ENCODE measurements at regions not wholly inside any gene's neighbourhood (a gene's known extent, or its start where the extent isn't known, plus 50 kb on each side); places are given as distances from the start of the nearest gene placed in this dataset.
"Not testable (repeated sequence)": the region's sequence is repeated elsewhere in the genome, so short reads cannot be mapped to it uniquely, and the experiment has no call there.

DNA sequence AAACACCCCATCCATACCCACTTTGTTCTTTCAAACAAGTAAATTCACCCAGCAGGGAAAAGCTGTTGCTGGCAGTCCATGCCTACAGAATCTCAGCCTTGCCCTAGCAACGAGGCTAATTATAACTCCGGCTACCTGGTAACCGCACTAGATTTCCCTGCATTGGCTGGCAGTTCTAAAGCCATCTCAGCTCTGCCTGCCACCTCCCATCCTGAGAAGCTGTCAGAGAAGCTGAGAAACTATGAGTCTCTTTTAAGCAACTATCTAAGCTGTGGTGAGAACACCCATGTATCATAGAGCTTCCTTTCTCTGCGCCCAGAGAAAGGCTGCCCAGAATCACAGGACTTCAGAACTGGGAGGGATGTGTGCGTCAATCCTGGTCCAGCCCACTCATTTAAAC, 126.5 kb upstream of the NBPF9 start:
- DNase-seq (ENCODE audit: low read depth in 2 of 2) = not testable (repeated sequence)

DNA sequence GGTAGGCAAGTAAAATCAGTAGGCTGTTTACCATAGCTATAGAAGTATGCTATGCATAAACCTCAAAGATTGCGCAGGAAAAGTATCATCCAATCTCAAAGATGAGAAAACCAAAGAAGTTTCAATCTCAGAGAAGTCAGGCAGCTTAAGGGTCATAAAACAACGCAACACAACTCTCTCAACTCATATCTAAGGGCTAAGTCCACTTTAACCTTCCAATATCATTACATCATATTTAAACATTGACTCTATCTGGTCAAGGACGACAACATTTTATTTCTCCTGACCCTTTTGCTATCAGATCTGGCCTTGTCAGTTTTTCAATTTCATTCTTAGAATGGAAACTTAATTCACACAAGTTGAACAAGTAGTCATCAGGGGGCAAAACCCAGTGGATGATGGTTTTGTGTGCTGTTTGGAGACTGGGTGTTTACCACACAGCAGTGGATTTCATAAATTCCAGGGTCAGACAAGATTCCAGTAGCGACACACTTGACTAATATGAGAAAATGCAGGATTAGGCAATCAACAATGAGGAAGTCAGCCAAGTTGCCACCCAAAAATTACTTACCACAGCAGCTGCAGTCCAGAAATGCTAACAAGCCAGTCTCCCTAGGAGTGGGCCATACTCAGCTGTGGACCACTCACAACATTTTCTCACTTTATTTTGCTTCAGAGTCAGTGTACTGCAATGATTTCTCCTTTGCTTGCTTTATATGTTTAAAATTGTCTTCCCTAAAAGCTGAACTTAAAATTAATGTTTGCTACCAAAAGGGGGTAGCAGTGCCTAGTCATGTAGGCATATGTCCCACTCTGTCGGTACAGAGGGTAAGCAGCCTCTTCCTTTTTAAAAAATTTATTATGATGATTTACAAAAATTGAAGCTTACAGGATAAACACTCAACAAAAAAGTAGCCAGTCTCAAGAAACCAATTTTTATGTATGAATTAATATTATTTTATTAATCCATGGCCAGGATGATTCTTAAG, 131.9 kb upstream of the NBPF9 start:
- not testable (repeated sequence) for DNase-seq (ENCODE audit: low read depth in 2 of 2)

DNA sequence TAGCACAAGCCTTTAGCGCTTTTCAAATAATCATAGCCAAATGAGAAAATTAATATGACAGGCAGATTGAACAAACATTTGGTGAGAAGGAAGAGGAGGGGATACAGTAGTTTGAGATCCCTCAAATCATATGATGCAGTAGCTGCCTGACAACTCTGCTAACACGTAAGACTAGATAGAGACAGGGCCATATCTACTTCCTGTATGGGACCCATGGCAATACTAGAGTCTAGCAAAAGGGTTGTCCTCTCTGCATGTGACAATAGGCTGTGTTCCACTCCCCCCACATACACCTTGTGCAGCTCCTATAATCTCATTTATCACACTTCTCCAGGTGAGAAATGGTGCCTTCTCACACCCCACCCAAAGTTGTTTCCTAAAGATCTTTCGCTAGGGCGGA, 134.2 kb upstream of the NBPF9 start:
- DNase-seq (ENCODE audit: low read depth in 2 of 2) = not testable (repeated sequence)

DNA sequence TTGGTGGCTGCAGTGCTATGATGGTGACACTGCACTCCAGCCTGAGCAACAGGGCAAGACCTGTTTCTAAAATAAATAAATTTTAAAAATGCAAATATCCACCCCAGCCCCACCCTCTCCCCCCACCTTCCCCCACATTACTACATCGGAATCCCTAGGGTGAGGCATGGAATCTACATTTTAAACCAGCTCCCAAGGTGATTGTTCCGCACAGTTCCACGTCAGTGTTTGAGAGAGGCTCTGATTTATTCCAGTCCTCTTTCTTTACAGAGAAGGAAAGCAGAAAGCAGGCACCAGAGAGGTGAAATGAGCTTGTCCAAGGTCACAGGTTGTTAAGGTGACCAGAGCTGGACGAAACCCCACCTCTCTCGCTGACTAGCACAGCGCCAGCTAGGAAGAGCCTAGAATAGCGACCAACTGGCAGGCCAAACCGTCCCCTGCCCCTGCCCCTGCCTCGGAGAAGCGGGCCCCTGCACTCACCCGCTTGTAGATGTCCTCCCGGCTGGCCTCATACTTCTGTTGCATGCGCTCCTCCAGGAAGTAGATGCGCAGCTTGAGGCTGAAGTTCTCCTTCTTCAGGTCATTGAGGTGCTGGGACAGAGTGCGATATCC, 136.7 kb upstream of the NBPF9 start:
- not testable (repeated sequence) for DNase-seq (ENCODE audit: low read depth in 2 of 2)

DNA sequence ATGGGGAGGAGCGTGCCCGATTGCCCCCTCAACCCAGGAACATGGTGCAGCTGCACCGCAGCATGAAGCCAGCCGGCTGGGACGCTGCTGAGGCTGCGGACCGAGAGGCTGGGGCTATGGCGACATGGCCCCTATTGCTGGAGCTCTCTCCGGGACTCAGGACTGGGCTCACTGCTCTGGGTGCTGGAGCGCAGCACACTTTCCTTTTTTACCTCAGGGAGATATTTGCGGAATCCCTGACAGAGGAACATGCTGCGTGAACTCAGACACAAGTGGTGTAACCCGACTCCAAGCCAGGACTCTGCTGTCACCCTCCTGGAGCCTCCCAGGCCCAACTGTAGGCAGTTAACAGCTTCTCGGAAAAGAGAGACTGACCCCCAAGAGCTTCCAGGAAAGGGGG, 137.2 kb upstream of the NBPF9 start:
- not testable (repeated sequence) for DNase-seq (ENCODE audit: low read depth in 2 of 2)

DNA sequence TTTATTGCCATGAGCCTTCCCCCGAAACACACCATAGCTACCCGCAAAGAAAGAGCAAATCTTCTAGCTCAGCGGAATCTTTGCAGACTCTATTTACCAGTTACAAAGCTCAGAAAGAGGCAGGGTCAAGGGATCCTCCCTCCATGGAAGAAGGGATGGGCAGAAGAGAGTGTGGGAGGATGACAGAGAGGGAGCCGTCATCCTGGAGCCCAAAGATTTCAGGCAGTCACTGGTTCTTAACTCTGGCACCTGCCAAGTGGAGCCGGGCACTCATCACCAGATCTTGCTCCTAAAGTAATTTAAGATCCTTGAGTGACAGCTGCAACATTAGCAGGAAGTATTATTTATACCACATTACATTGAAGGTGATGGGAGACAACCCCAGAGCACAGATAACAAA, 137.9 kb upstream of the NBPF9 start:
- DNase-seq (ENCODE audit: low read depth in 2 of 2) = not testable (repeated sequence)

DNA sequence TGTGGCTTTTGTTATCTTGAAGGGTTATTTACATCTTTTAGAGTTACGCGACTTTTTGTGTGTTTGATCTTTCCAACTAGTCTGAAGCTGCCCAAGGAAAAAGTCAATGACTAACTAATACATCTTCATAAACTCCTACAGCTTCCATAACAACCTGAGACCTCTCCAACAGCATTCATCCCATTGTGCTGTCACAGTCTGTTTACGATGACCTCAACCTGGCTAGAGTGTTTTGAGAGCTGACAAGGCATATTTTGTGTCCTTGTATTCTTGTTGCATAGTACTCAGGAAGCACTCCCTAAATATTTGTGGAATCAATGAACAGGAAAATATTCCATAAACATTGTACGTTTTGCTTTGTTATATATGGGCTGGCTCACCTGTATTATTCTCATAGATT, 140.2 kb upstream of the NBPF9 start:
- DNase-seq (ENCODE audit: low read depth in 2 of 2) = not testable (repeated sequence)

DNA sequence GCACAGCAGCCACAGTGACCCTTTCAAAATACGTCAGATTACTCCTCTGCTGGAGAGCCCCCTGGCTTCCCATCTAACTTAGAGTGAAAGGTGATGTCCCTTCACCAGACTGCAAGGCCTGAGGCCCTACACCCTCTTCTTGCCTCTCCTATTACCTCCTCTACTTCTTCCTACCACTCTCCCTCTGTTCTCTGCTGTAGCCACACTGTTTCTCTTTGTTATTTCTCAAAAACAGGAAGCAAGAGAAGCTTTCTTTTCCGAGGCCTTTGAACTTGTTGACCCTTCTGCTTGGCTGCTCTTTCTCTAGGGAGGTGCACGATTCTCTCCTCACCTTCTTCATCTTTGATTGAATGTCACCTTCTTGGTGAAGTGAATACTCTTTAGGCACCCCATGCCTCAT, 141.3 kb upstream of the NBPF9 start:
- not testable (repeated sequence) for DNase-seq (ENCODE audit: low read depth in 2 of 2)

DNA sequence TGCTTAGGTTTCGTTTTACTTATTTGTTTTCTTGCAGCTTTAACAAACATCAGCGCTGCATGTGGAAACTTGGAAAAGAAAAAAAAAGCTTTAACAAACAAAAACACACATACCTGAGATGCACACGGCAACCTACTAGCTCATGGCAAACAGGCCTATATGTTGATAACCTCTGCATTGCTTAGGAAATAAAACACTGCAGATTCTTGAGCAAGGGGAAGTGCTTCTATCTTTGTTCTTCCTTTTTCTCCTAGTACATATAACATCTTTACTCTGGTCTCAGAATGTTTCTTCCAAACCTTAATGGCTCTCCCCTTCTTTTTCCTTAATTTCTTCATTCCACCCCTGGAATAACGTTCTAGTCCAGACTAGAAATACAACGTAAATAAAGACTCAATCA, 142.9 kb upstream of the NBPF9 start:
- not testable (repeated sequence) for DNase-seq (ENCODE audit: low read depth in 2 of 2)

DNA sequence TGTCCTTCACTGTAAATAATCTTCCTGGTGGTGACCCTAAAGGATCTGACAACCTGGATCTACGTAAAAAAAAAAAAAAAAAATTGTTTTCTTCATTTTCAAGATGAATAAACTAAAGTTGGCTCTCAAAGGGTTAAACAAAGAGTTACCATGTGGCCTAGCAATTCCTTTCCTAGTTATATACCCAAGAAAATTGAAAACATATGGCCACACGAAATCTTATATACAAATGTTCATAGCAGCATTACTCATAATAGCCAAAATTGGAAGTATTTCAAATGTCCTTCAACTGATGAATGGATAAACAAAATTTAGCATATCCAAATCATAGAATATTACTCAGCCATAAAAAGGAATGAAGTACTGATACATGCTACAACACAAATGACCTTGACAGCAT, 145.3 kb upstream of the NBPF9 start:
- not testable (repeated sequence) for DNase-seq (ENCODE audit: low read depth in 2 of 2)

DNA sequence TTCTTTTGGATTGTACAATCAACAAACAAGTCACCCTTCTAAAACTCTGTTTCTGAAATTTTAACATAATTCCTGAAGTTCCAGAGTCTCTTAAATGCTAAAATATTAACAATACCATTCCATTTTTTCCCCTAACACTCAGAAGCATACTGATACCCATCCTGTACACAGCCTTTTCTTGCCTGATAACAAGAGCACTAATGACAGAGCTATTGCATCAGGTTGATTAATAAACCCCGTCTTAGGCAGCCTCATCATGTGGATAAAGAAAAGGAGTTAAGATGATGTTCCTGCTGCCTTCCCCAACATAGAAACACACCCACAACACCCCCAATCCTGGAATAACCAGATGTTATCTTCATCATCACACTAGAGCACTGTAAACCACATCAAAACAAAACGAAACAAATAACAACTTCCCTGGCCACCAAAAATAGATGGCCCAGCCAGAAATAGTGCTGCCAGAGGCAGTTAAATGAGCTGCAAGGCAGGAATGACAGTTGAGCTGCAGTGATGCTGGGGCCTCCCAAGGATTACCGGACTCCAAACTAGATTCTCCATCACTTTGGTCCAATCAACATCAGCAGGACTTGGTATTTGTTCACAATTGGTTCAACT, 146.6 kb upstream of the NBPF9 start:
- DNase-seq (ENCODE audit: low read depth in 2 of 2) = not testable (repeated sequence)

DNA sequence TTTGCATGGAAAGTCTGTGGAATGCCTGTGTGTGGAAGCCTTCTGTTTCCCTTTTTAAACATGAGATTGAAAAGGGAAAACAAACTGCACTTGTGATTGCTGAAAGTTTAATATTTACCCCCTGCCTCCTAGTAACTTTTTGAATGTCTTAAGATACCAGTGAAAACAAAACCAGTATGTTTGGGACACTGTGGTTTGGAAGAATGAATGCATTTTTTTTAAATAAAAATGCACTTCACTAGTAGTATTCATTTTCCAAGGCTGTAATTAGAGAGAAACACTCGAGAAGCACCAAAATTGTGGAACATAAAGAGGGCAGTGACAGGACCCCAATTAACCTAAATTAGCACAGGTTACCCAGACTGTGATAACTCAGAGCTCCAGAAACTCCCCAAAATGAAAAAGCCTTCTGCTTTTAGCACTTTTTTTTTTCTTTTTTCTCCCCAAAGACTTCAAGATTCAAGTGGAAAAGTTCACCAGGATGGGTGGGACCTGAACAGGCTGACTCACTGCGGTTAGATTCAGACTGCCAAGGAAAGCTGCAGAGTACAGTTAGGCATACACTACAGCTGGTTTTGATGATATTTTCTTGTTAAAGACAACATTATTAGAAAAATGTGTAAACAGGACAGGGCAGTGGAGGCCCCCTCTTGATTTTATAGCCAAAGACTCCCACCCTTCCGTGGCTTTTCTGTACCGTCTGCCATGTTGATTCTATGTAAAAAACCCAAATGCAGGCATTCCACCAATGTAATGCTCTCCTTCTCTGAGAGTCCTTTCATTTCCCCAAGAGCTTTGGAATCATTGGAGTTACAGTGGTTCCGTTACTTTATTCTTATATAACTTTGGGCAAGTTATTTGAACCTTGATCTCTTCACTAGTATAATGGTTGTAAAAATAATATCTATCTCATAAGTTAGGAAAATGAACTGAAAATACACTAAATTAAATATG, 151.8 kb upstream of the NBPF9 start:
- not testable (repeated sequence) for DNase-seq (ENCODE audit: low read depth in 2 of 2)

DNA sequence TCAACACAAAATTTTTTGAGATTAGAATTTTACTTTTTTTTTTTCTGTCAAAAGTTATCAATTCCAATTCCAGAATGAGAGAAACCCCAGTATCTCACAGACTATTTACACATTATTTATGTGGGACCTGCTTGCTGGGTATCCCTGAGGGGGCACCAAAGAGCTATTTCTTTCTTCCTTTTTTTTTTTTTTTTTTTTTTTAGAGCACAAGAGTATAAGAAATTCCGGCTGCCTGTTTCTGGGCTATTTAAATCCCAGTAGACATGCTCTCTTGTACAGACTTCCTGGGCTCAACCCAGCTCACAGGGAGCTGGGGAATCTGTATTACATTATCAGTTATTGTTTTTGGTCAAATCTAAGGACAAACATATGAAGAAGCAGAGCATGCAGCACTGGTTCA, 156.9 kb upstream of the NBPF9 start:
- not testable (repeated sequence) for DNase-seq (ENCODE audit: low read depth in 2 of 2)

DNA sequence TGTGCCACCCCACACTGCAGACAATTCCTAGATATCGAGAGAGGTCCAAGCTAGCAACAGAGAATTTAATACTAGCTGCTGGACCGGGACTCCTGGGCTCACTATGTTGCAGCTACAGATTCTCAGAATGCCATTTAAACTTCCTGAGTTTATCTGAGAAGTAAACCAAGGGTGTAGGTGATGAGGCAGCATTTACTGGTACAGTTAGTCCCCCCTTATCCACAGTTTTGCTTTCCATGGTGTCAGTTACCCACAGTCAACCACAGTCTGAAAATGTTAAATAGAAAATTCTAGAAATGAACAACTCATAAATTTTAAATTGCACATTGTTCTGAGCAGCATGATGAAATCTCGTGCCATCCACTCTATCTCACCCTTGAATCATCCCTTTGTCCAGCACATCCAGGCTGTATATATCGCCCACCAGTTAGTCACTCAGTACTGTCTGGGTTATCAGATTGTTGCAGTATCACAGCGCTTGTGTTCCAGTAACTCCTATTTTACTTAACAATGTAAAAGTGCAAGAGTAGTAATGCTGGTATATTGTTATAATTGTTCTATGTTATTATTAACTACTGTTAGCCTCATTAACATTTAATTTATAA, 157.5 kb upstream of the NBPF9 start:
- not testable (repeated sequence) for DNase-seq (ENCODE audit: low read depth in 2 of 2)

DNA sequence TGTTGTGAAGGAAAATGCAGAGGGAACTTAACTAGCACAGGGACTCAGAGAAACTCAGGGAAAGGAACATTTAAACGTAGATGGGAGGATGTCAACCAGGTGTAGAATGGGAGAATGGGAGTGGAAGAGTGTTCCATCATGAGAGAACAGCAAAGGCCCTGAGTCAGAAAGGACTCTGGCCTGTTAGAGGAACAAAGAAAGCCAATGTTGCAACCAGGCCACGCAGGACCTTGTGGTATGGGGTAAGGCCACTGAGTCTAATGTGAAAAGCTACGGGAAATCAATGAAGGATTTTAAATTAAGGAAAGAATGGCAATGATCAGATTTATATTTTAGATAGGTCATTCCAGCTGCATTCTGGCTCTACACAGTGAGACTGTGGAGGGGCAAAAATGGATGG, 163.9 kb upstream of the NBPF9 start:
- not testable (repeated sequence) for DNase-seq (ENCODE audit: low read depth in 2 of 2)

DNA sequence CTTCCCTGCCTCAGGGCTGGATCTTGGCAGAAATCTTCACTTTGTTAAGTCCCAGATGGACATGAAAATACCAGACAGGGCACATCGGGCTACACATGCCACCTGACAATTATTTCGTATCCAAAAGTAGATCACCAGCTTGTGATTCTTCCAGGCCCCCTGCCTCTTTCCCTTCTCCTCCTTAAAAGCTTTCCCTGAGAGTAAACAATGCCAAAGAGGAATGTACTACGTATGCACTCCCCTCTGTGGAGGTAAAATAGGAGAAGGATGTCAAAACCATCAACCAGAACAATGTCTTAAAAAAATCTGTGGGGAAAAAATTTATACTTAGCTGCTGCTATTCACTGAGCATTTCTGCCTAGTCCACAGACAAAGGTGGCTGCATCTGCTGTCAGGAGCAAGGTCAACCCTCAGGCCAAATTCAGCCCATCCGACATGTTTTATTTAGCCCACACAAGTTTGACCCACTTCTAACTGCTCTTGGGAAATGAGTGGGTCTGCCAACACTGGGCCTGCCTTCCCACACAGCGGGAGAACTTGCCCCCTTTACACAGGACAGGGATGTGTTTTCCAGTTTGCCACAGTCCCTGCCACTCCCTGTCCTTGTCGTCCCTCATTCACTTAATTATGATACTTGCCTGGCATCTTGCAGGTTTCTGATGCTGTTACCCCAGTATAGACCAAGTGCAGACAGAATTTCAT, 165.8 kb upstream of the NBPF9 start:
- DNase-seq (ENCODE audit: low read depth in 2 of 2) = not testable (repeated sequence)

DNA sequence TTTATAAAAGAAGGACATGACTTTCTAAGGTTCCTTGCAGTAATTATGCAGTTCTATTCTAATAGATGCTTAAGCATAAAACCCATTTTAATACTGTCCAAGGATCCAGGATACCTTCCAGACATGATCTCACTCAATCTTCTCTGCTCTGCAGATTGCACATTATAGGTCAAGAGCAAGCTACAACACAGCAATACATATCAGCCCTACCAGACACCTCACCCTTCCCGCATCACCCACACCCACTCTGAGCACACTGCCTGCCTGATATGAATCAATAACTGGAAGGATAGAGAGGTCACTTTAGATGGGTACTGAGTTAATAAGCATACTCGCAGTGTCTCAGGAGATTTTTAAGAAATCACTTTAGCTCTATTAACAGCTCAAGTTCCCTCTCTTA, 166.5 kb upstream of the NBPF9 start:
- not testable (repeated sequence) for DNase-seq (ENCODE audit: low read depth in 2 of 2)

DNA sequence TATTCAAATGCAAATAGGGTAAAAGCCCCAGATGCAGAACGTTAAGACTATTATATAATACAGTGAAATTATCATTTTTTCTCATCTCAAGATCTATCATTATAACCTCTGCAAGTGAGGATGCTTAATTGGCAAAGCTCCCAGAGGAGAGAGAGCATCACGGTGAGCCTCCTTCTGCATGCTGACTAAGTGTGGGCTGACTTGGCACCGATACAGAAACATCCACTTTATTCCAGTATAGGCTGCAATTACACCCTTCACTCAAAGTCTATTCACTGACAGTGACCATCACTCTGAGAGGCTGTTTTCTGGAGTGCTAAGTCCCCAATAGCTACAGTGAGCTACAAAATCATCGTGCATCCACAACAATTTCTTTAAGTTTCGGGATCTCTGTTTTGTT, 171.1 kb upstream of the NBPF9 start:
- DNase-seq (ENCODE audit: low read depth in 2 of 2) = not testable (repeated sequence)

DNA sequence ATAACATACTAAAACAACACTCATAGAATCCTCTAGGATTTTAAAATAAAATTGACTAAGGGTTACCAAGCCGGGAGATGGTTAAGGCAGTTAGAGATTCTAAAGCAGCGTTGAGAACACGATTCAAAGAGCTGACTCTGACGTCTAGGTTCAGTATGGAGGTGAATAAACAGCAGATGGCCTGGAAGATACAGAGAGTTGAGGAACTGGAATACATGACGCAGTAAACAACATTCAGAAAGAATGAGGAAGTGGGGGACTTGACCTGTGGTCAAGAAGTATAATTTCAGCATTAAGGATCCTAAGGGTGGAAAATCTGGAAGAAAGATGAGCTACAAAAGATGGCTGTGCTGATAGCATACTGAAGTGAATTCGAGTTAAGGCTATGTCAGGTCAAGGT, 172.5 kb upstream of the NBPF9 start:
- not testable (repeated sequence) for DNase-seq (ENCODE audit: low read depth in 2 of 2)

DNA sequence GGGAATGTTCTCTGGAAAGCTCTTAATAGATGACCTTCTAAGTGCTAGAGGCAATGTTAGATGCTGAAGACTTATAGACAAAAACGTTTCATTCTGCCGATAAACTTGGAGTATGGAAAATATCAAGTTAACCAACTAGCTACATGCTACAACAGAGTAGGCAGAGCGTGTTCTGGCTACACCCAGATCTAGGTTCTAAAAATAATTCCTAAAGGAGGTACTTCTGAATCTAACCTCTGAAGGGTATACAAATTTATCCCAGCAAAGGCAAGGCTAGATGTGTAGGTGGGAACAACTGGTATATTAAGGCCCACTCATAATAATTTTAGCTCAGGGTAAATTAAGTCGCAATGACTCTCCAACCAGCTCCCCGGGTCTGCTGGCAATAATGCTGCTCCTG, 173.1 kb upstream of the NBPF9 start:
- DNase-seq (ENCODE audit: low read depth in 2 of 2) = not testable (repeated sequence)
